ENCODE measurements at regions not wholly inside any gene's neighbourhood (a gene's known extent, or its start where the extent isn't known, plus 50 kb on each side); places are given as distances from the start of the nearest gene placed in this dataset.
A peak's percentile ranks its signal among the peaks of the same experiment; 100 is the strongest.
"Not testable (repeated sequence)": the region's sequence is repeated elsewhere in the genome, so short reads cannot be mapped to it uniquely, and the experiment has no call there.

DNA sequence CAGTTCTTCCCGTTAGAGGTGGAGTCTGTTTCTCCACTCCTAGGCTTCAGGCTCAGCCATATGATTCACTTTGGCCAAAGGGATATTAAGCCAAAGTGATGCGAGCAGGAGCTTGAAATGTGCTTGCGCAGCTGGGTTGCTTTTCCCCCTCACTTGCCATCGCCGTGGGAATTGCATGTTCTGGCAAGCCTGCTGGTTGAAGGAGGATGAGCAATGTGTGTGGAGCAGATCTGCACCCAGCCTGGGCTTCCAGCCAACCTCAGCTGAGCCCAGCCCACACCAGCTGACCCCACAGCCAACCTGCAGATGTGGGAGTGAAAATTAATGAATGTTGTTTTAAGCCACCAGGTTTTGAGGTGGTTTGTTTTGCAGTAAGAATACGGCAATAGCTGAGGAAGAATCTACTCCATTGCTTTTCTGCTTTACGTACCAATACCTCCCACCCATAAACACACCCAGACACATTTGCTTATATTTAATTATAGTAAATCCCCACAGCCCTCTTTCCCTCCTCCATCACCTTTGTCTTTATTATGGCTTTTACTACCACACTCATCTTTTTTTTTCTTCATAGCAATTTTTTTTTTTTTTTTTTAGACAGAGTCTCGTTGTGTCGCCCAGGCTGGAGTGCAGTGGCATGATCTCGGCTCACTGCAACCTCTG is 132.8 kb upstream of the FUNDC1 start:
- no peak overlapping the region for H3K4me3 ChIP-seq (ENCODE audit: low read length)
- TF ChIP-seq, protein P1, sequence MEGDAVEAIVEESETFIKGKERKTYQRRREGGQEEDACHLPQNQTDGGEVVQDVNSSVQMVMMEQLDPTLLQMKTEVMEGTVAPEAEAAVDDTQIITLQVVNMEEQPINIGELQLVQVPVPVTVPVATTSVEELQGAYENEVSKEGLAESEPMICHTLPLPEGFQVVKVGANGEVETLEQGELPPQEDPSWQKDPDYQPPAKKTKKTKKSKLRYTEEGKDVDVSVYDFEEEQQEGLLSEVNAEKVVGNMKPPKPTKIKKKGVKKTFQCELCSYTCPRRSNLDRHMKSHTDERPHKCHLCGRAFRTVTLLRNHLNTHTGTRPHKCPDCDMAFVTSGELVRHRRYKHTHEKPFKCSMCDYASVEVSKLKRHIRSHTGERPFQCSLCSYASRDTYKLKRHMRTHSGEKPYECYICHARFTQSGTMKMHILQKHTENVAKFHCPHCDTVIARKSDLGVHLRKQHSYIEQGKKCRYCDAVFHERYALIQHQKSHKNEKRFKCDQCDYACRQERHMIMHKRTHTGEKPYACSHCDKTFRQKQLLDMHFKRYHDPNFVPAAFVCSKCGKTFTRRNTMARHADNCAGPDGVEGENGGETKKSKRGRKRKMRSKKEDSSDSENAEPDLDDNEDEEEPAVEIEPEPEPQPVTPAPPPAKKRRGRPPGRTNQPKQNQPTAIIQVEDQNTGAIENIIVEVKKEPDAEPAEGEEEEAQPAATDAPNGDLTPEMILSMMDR (IDR thresholded peaks at IDR 0.05; ENCODE audit: insufficient read depth, low read depth, low read length, missing control alignments) = no peak
- DNase-seq (ENCODE audit: low read depth) = peak; percentile 97

DNA sequence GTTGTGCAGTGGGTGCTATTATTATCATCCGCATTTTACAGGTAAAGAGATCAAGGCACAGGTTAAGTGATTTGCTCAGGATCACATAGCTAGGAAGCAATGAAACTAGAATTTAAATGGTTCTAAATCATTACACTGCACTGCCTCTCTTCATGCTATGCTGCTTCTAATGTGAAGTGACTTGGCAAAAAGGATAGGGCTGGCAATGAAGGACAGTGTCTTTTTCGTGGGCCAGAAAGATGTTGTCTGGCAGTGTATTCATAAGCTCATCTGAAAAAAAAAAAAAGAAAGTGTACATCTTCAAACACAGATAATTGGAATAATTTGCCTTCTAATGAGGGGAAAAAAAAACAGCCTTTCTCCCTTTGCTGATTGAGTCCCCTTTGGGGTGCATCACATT is 132.2 kb upstream of the FUNDC1 start:
- TF ChIP-seq, protein P1 (IDR thresholded peaks at IDR 0.05; ENCODE audit: insufficient read depth, low read depth, low read length, missing control alignments) = no peak

DNA sequence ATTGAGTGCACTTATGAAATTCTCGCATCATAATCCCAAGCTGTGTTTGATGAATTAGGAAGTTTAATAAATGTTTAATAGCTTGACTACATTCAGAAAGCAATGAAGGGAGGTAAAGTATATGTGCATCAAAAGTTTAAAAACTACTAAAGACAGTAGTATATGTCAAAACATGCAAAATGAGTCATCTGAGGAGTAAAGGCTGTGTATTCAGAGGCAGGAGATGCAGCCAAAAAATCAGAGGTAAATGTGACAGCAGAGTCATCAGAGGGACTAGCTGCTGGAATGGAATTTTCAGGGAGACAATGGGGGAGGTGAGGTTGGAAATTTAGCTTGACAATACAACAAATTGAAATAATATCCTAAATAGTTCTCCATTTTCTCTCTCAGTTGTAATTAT is 127.0 kb upstream of the FUNDC1 start:
- peak; percentile 52 for DNase-seq (ENCODE audit: low read depth)
- H3K4me3 ChIP-seq (ENCODE audit: low read length) = no peak overlapping the region
- TF ChIP-seq, protein P1 (IDR thresholded peaks at IDR 0.05; ENCODE audit: insufficient read depth, low read depth, low read length, missing control alignments) = no peak

More for the DNA sequence above, 132.2 kb upstream of the FUNDC1 start:
- no peak overlapping the region for H3K4me3 ChIP-seq (ENCODE audit: low read length)
- DNase-seq (ENCODE audit: low read depth) = no peak

DNA sequence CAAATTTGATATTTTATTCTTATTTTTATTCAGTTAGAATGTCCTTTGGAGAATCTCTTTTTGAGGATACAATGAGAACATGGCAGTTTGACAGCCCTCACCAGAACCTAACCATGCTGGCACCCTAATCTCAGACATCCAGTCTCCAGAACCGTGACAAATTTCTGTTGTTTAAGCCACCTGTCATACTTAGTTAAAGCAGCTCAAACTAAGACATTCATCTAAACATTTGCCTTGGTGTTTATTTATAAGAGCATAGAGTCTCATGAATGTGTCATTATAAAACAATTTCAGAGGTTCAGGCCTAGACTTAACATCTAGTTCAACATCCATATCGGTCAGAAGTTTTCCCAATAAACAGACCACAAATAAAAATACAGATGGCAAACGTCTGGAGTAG is 125.1 kb upstream of the FUNDC1 start:
- TF ChIP-seq, protein P1 (IDR thresholded peaks at IDR 0.05; ENCODE audit: insufficient read depth, low read depth, low read length, missing control alignments) = no peak
- DNase-seq (ENCODE audit: low read depth) = no peak

DNA sequence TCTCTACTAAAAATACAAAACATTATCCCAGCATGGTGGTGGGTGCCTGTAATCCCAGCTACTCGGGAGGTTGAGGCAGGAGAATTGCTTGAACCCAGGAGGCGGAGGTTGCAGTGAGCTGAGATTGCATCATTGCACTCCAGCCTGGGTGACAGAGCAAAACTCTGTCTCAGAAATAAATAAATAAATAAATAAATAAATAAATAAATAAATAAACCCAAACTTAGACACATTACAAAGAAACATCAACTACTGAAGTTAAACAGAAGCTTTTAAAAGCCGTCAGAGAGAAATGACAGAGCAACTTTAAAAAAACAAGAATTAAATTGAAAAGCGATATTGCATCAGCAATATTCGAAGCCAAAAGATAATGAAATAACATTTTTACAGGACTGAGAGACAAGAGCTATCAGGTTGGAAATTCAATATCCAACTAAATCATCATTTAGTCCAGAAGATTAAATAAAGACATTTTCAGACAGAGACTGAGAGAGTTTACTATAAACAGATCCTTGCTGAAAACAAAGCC is 115.1 kb upstream of the FUNDC1 start:
- DNase-seq (ENCODE audit: low read depth); H3K4me3 ChIP-seq (ENCODE audit: low read length): not testable (repeated sequence)

More for the DNA sequence above, 125.1 kb upstream of the FUNDC1 start:
- no peak overlapping the region for H3K4me3 ChIP-seq (ENCODE audit: low read length)

DNA sequence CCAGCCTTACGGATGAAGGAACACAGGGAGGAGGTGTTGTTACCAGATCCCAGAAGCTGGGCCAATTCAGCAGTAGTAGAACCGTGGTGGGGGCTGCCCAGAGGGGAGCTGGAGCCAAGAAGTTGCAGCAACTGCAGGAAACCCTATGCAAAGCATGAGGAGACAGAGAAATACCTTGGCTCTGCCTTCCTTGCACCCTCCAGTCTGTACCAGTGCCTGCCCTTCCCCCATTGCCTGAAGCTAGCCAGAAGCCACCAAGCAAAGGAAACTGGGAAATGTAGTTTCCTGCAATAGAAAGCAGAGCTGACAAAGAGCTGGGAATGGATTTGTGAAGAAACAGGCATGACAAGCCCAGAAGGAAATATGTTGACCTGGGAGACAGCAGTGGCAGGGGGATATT is 108.7 kb upstream of the FUNDC1 start:
- TF ChIP-seq, protein P1 (IDR thresholded peaks at IDR 0.05; ENCODE audit: insufficient read depth, low read depth, low read length, missing control alignments) = no peak
- H3K4me3 ChIP-seq (ENCODE audit: low read length) = no peak overlapping the region
- DNase-seq (ENCODE audit: low read depth) = peak; percentile 17

DNA sequence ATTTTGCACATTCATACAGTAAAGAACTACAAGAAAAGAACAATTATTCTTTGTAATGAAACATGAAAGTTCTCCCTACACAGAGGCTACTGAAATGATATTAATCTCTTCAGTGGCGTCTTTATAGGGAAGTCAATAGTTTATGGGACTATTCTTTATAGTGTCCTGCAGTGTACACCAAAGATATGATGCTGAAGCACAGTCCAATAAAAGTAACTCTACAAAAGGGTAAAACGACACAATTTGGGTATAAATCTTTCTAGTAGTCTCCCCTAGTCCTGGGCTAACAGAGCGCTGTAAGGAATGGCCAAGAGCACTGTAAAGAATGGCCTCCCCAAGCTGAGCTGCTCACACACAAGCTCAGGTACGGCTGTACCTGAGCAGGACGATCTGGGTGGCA is 101.1 kb upstream of the FUNDC1 start:
- no peak for DNase-seq (ENCODE audit: low read depth)
- H3K4me3 ChIP-seq (ENCODE audit: low read length) = no peak overlapping the region
- TF ChIP-seq, protein P1 (IDR thresholded peaks at IDR 0.05; ENCODE audit: insufficient read depth, low read depth, low read length, missing control alignments) = no peak
